ENCODE measurements at regions not wholly inside any gene's neighbourhood (a gene's known extent, or its start where the extent isn't known, plus 50 kb on each side); places are given as distances from the start of the nearest gene placed in this dataset.
"Not testable (repeated sequence)": the region's sequence is repeated elsewhere in the genome, so short reads cannot be mapped to it uniquely, and the experiment has no call there.

DNA sequence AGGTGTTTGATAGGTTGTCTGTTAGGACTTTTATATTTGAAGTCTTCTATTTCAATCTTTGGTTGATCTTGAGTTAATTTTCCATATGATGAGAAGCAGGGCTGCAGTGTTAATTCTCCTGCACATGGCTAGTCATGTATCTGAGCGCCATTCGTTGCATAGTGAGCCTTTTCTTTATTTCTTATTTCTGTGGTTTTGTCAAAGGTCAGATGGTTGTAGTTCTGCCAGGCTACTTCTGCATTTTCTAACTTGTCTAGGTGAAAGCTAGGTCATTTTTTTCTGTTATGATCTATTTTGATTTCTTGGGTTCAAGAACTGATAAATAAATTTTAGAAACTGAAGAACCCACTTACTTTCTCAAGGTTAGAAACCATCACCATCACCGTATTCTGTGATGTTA lies 56.7 kb downstream of the CCDC74A start:
- no peak overlapping the region for H3K27ac Mint-ChIP-seq
- H3K27me3 Mint-ChIP-seq = peaks cover 5% of the 10 kb centered on the region
- no peak for DNase-seq
- H3K4me1 Mint-ChIP-seq = no peaks in the 10 kb centered on the region
- POLR2A ChIA-PET = no interaction called here
- no peak overlapping the region for H3K4me3 Mint-ChIP-seq
- H3K9me3 Mint-ChIP-seq = no peaks in the 10 kb centered on the region
- no peak for ATAC-seq (ENCODE audit: low read depth)
- no peaks in the 10 kb centered on the region for H3K36me3 Mint-ChIP-seq

DNA sequence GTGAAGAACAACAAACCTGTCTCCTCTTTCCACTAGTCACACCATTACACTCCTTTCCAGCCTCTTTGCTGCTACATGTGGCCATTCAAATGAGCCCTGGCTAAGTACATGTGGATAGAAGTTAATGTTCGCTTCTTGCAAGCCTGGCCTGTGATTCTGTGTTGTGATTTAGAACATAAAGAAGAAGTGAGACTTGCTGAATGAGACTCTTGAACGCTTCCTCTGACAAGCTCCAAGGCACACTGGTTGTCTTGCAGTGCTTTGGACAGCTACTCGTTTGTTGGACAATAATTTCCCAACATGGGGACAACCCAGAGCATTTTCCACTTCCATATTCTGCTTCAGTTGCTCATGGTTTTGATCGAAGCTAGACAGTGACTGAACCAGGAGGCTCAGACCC lies 57.3 kb downstream of the CCDC74A start:
- Mint-ChIP-seq H3K27me3 (peaks cover 3% of the 10 kb centered on the region), H3K36me3 (no peaks in the 10 kb centered on the region), H3K27ac (no peak overlapping the region), H3K9me3 (no peaks in the 10 kb centered on the region), H3K4me3 (no peak overlapping the region), H3K4me1 (no peaks in the 10 kb centered on the region)
- POLR2A ChIA-PET = no interaction called here
- DNase-seq (no peak), ATAC-seq (ENCODE audit: low read depth) (no peak)

DNA sequence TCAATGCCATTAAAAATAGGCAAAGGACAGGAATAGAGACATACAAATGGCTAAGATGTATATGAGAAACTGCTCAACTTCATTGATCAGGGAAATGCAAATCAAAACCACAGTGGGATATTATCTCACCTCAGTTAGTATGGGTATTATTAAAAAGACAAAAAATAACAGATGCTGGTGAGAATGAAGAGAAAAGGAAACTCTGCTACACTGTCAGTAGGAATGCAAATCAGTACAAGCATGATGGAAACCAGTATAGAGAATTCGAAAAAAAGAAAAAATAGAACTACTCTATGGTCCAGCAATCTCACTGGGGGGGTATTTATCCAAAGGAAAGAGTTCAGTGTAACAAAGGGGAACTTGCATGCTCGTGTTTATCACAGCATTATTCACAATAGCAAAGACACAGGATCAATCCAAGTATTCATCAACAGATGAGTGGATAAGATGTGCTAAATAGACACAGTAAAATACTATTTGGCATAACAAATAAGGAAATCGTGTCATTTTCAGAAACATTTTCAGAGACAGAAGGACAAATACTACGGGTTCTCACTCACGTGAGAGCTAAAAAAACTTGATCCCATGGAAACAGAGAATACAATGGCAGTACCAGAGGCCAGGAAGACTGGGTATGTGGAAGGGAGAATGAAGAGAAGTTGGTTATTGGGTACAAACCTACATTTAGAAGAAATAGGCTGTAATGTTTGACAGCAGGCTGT lies 60.6 kb downstream of the CCDC74A start:
- DNase-seq (no peak), ATAC-seq (ENCODE audit: low read depth) (no peak)
- POLR2A ChIA-PET = no interaction called here
- Mint-ChIP-seq H3K27ac (no peak overlapping the region), H3K27me3 (peaks cover 3% of the 10 kb centered on the region), H3K9me3 (no peaks in the 10 kb centered on the region), H3K4me3 (no peak overlapping the region), H3K4me1 (no peaks in the 10 kb centered on the region), H3K36me3 (no peaks in the 10 kb centered on the region)

DNA sequence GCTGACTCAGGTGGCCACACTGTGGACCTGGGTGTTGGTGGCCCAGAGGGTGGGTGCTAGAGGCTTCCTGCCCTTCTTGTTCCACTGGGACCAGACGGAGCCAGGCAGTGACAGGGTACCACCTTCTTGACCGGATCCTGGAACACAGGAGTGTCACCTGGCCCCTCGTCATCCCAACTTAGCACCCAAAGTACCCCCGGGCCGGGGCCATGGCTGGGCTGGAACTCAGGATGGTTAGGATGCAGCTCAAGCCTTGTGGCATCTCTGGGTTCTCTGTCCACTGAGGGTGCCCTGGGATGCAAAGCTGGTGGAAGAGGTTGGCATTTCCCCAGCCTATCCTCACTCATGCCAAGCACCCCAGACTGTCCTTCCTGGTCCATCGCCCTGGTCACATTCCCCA lies 61.4 kb downstream of the CCDC74A start:
- H3K4me1 Mint-ChIP-seq; DNase-seq; H3K36me3 Mint-ChIP-seq; H3K9me3 Mint-ChIP-seq; POLR2A ChIA-PET; H3K27me3 Mint-ChIP-seq; H3K27ac Mint-ChIP-seq; ATAC-seq (ENCODE audit: low read depth); H3K4me3 Mint-ChIP-seq: not testable (repeated sequence)

DNA sequence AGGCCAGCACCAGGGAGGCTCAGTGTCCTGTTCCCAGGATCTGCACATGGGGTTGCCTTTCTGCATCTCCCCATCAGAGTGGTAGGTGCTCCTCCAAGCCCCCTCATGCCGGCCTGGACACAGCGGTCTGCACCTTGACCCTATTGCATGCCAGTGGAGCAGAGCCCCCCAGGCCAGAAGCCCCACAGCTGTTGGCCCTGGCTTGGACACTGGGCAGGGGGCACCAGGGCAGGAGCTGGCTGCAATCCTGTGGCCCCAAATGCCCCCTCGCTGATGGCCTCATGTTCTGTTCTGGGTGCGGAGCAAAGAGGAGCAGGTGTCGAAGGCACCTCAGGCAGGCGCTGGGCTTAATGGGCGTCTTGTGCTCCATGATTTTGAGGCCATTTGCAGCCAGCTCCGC lies 62.7 kb downstream of the CCDC74A start:
- H3K9me3 Mint-ChIP-seq = no peaks in the 10 kb centered on the region
- POLR2A ChIA-PET = no interaction called here
- ATAC-seq (ENCODE audit: low read depth) (no peak), DNase-seq (no peak)
- no peak overlapping the region for H3K4me3 Mint-ChIP-seq
- no peak overlapping the region for H3K27ac Mint-ChIP-seq
- H3K27me3 Mint-ChIP-seq = peaks cover 11% of the 10 kb centered on the region
- no peaks in the 10 kb centered on the region for H3K4me1 Mint-ChIP-seq
- no peaks in the 10 kb centered on the region for H3K36me3 Mint-ChIP-seq

DNA sequence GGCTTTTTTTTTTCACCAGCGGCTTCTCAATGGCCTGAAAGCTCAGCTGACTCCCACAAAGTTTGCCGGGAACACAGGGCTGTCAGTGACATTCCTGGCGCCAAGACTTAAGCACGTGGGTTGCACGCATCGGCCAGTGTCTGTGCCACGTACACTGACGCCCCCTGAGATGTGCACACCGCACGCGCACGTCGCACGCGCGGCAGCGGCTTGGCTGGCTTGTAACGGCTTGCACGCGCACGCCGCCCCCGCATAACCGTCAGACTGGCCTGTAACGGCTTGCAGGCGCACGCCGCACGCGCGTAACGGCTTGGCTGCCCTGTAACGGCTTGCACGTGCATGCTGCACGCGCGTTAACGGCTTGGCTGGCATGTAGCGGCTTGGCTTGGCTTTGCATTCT lies 63.2 kb downstream of the CCDC74A start:
- Mint-ChIP-seq H3K27ac (no peak overlapping the region), H3K4me3 (no peak overlapping the region), H3K27me3 (peaks cover 13% of the 10 kb centered on the region), H3K4me1 (no peaks in the 10 kb centered on the region), H3K9me3 (no peaks in the 10 kb centered on the region), H3K36me3 (no peaks in the 10 kb centered on the region)
- no peak for DNase-seq
- ATAC-seq (ENCODE audit: low read depth) = no peak
- POLR2A ChIA-PET = no interaction called here

DNA sequence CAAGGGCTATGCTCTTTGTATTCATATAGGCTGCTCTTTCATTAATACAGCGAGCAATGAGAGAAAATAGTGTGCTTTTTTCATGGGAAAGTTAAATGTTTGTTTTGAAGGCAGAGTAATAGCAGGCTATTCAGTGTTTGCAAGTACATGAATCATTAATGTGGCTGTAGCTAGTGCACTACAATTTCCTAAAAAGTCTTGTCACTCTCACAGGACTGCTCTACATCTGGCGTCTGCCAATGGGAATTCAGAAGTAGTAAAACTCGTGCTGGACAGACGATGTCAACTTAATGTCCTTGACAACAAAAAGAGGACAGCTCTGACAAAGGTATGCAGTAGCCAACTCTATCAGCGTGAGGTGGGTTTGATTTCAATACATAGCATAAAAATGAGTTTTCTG lies 68.9 kb downstream of the CCDC74A start:
- POLR2A ChIA-PET; ATAC-seq (ENCODE audit: low read depth); H3K36me3 Mint-ChIP-seq; H3K27ac Mint-ChIP-seq; H3K4me1 Mint-ChIP-seq; H3K4me3 Mint-ChIP-seq; DNase-seq; H3K9me3 Mint-ChIP-seq: not testable (repeated sequence)
- H3K27me3 Mint-ChIP-seq = peaks cover 30% of the 10 kb centered on the region

DNA sequence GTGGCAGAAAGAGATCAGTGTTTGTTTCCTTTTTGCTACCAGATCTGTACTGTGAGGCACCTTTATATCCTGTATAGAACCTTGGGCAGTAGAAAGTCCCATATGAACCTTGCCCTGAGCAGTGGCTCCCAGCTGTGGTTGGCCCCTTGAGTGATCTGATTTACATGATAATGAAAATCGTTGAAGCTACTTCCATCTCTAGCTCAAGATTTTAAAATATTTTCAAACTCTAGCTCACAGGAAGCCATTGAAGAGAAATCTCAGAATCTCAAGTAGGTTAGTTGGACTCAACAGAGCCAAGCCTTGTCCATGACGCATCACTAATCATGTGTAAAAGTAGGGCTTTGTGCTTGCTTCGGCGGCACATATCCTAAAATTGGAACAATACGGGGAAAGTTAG lies 74.8 kb downstream of the CCDC74A start:
- H3K36me3 Mint-ChIP-seq; H3K27ac Mint-ChIP-seq; ATAC-seq (ENCODE audit: low read depth); H3K9me3 Mint-ChIP-seq; DNase-seq; H3K4me1 Mint-ChIP-seq; H3K4me3 Mint-ChIP-seq; POLR2A ChIA-PET: not testable (repeated sequence)
- peaks cover 25% of the 10 kb centered on the region for H3K27me3 Mint-ChIP-seq

DNA sequence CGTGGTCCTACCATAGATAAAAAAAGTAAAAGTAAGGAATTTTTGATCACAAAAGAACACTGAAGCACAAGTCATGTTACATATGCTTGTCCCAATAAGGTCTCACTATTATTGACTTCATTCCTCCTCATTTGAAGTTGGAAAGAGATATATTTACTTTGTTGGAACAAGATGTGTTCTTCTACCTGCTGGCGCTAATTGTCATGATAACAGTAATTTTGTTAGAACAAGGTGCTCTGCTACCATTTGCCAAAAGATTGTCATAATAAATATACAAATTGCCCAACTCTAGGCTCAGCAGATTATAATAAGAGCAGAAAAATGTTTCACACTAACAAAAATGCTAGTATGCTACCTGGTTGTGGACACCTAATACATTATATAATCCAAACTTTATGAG lies 77.0 kb downstream of the CCDC74A start:
- H3K27ac Mint-ChIP-seq; H3K9me3 Mint-ChIP-seq; ATAC-seq (ENCODE audit: low read depth); H3K36me3 Mint-ChIP-seq; POLR2A ChIA-PET; H3K4me3 Mint-ChIP-seq; H3K4me1 Mint-ChIP-seq; DNase-seq: not testable (repeated sequence)
- H3K27me3 Mint-ChIP-seq = peaks cover 23% of the 10 kb centered on the region

DNA sequence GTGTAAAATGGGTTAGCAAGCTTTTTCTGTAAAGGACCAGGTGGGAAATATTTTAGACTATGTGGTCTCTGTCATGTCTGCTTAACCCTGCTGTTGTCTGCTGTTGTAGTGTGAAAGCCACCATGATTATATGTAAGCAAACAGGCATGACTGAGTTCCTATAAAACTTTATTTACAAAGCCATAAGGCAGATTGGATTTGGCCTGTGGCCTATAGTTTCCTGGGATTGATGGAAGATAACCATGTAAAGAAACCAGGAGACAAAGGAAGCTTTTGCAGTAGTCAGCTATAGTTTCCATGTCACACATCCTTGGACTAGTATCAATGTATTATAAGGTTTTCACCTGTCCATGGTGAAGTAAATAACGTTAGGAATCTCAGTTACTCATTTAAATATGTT lies 78.7 kb downstream of the CCDC74A start:
- H3K4me1 Mint-ChIP-seq; ATAC-seq (ENCODE audit: low read depth); POLR2A ChIA-PET; H3K4me3 Mint-ChIP-seq; H3K36me3 Mint-ChIP-seq; H3K9me3 Mint-ChIP-seq; DNase-seq; H3K27ac Mint-ChIP-seq: not testable (repeated sequence)
- H3K27me3 Mint-ChIP-seq = peaks cover 27% of the 10 kb centered on the region

DNA sequence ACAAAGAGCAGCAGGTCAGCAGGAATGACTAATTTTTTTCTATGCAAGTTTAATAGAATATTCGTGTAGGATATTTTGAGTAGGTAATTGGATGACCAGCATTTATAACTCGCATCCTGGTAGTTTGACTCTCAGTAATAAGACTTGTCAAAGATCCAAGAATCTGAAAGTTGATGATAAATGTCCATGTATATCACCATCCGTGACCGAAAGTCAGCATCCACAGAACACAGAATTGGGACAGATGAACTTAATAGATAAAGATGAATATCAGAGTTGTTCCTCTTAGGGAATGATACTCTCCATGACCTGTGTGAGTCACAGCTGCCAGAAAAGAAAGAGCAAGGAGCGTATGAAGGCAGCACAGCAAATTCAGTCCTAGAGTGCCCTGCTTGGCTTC lies 79.4 kb downstream of the CCDC74A start:
- peaks cover 28% of the 10 kb centered on the region for H3K27me3 Mint-ChIP-seq
- H3K4me1 Mint-ChIP-seq; DNase-seq; H3K9me3 Mint-ChIP-seq; POLR2A ChIA-PET; H3K36me3 Mint-ChIP-seq; H3K27ac Mint-ChIP-seq; H3K4me3 Mint-ChIP-seq; ATAC-seq (ENCODE audit: low read depth): not testable (repeated sequence)

DNA sequence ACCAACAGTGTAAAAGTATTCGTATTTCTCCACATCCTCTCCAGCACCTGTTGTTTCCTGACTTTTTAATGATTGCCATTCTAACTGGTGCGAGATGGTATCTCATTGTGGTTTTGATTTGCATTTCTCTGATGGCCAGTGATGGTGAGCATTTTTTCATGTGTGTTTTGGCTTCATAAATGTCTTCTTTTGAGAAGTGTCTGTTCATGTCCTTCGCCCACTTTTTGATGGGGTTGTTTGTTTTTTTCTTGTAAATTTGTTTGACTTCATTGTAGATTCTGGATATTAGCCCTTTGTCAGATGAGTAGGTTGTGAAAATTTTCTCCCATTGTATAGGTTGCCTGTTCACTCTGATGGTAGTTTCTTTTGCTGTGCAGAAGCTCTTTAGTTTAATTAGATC lies 86.9 kb downstream of the CCDC74A start:
- H3K4me3 Mint-ChIP-seq; H3K27ac Mint-ChIP-seq; DNase-seq; H3K9me3 Mint-ChIP-seq; H3K4me1 Mint-ChIP-seq; POLR2A ChIA-PET; H3K36me3 Mint-ChIP-seq; ATAC-seq (ENCODE audit: low read depth): not testable (repeated sequence)
- peaks cover 15% of the 10 kb centered on the region for H3K27me3 Mint-ChIP-seq

DNA sequence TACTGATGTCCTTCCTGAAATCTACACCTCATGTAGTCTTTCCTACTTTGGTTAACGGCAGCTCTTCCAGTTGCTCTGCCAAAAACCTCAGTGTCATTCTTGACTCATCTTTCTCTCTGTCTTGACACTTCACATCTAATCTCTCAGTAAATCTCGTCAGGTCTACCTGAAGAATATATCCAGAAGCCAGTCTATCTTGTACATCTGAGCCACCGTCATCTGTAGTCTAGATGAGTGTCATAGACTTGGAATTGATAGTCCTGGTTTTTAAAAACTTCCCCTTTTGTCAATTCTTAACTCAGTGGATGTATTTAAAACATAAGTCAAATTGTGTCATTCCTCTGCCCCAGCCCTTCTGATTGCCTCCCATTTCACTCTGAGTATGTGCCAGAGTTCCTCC lies 90.6 kb downstream of the CCDC74A start:
- POLR2A ChIA-PET; ATAC-seq (ENCODE audit: low read depth); H3K4me3 Mint-ChIP-seq: not testable (repeated sequence)

DNA sequence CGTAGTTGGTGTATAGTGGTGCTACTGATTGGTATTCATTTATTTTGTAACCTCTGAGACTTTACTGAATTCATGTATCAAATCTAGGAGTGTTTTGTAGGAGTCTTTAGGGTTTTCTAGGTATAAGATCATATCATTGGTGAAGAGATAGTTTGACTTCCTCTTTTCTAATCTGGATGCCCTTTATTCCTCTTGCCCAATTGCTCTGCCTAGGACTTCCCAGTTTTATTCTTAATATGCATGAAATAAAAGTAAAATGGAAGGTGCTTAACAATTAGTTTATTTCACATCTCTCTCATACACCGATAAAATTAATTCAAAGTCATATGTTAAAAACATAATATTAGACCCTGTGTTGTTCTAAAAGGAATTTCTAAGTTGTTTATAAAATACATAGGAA lies 95.2 kb downstream of the CCDC74A start:
- H3K27ac Mint-ChIP-seq; H3K4me3 Mint-ChIP-seq; ATAC-seq (ENCODE audit: low read depth); H3K4me1 Mint-ChIP-seq; H3K9me3 Mint-ChIP-seq; DNase-seq; H3K27me3 Mint-ChIP-seq; H3K36me3 Mint-ChIP-seq; POLR2A ChIA-PET: not testable (repeated sequence)

More for the DNA sequence above, 90.6 kb downstream of the CCDC74A start:
- H3K27me3 Mint-ChIP-seq = peaks cover 12% of the 10 kb centered on the region
- not testable (repeated sequence) for DNase-seq, H3K27ac Mint-ChIP-seq, H3K36me3 Mint-ChIP-seq, H3K4me1 Mint-ChIP-seq, H3K9me3 Mint-ChIP-seq

DNA sequence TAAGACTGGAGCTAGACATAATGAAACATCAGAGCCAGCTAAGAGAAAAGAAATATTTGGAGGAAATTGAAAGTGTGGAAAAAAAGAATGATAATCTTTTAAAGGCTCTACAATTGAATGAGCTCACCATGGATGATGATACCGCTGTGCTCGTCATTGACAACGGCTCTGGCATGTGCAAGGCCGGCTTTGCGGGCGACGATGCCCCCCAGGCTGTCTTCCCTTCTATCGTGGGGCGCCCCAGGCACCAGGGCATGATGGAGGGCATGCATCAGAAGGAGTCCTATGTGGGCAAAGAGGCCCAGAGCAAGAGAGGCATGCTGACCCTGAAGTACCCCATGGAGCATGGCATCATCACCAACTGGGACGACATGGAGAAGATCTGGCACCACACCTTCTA lies 98.3 kb downstream of the CCDC74A start:
- H3K27me3 Mint-ChIP-seq; H3K36me3 Mint-ChIP-seq; ATAC-seq (ENCODE audit: low read depth); H3K27ac Mint-ChIP-seq; POLR2A ChIA-PET; H3K9me3 Mint-ChIP-seq; H3K4me1 Mint-ChIP-seq; H3K4me3 Mint-ChIP-seq; DNase-seq: not testable (repeated sequence)

All from activated naive CD8-positive, alpha-beta T cell treated with anti-CD3 and anti-CD28 coated beads, Interleukin-2, amount 10 ng/mL, durations not matched to agents 7 days and 5 days (primary cell).